Activated B cell treated with CpG ODN at 0.5 μM for 24 hours (primary cell): ENCODE measurements at regions not wholly inside any gene's neighbourhood (a gene's known extent, or its start where the extent isn't known, plus 50 kb on each side); places are given as distances from the start of the nearest gene placed in this dataset.

Experiments used
- ATAC-seq: fragments of 200-7000 bp; cut with Tn5 transposase; one replicate; pipeline ENCODE4 v1.10.0; 2021; ENCODE audit warnings: low read depth, mild to moderate bottlenecking, moderate library complexity
- CTCF ChIA-PET: fragments of 350-600 bp; sonication (Branson Sonifier 250); formaldehyde crosslinking; loops from one replicate; lab custom pipeline; 2021; ENCODE audit warnings: antibody characterized with exemption; lab: Charles Lee
- POLR2A ChIA-PET: fragments of 350-600 bp; sonication (Branson Sonifier 250); formaldehyde crosslinking; loops from one replicate; lab custom pipeline; 2021; ENCODE audit warnings: antibody characterized with exemption; lab: Charles Lee
- DNase-seq: peaks from one replicate; pipeline ENCODE4 v3.0.0; 2022
- H3K27ac Mint-ChIP-seq: one replicate; pipeline ENCODE4 v1.8.0; 2020; ENCODE audit warnings: mixed read lengths
- H3K27me3 Mint-ChIP-seq: one replicate; pipeline ENCODE4 v1.8.0; 2021; ENCODE audit warnings: mixed read lengths
- H3K36me3 Mint-ChIP-seq: one replicate; pipeline ENCODE4 v1.8.0; 2021; ENCODE audit warnings: low read depth, mixed read lengths
- H3K4me1 Mint-ChIP-seq: one replicate; pipeline ENCODE4 v1.8.0; 2021; ENCODE audit warnings: mixed read lengths
- H3K4me3 Mint-ChIP-seq: one replicate; pipeline ENCODE4 v1.8.0; 2020; ENCODE audit warnings: mild to moderate bottlenecking, mixed read lengths
- H3K9me3 Mint-ChIP-seq: one replicate; pipeline ENCODE4 v1.8.0; 2020; ENCODE audit warnings: mixed read lengths
- CTCF ChIP-seq: fragments of 200-600 bp; IDR thresholded peaks from one replicate; pipeline ENCODE4 v1.8.0; 2022; ENCODE audit warnings: antibody characterized with exemption, mild to moderate bottlenecking
- intact Hi-C: fragments of 100-400 bp; cut with micrococcal nuclease; formaldehyde crosslinking; loops from one replicate; pipeline ENCODE4 v1.15.1; 2024

- CTCF ChIA-PET: no interaction called here
- H3K27ac Mint-ChIP-seq: no peak overlapping the region
- no peaks in the 10 kb centered on the region for H3K4me1 Mint-ChIP-seq
- POLR2A ChIA-PET: no interaction called here
- H3K36me3 Mint-ChIP-seq: no peaks in the 10 kb centered on the region
- DNase-seq: no peak
- TF ChIP-seq CTCF: no peak
- H3K9me3 Mint-ChIP-seq: no peaks in the 10 kb centered on the region
- ATAC-seq: no peak
- peaks cover 20% of the 10 kb centered on the region for H3K27me3 Mint-ChIP-seq
- intact Hi-C loops: no loop called here
- H3K4me3 Mint-ChIP-seq: no peak overlapping the region
These were observed 83.2 kb upstream of the EIF5 start for GRCh38 chr14:103250874-103251273.

GRCh38 chr14:103255555-103255954 is 78.5 kb upstream of the EIF5 start:
- H3K9me3 Mint-ChIP-seq: no peaks in the 10 kb centered on the region
- no peak overlapping the region for H3K4me3 Mint-ChIP-seq
- TF ChIP-seq CTCF: no peak
- ATAC-seq (no peak), DNase-seq (no peak)
- H3K36me3 Mint-ChIP-seq: no peaks in the 10 kb centered on the region
- ChIA-PET CTCF (no interaction called here), POLR2A (no interaction called here)
- intact Hi-C loops: no loop called here
- H3K27ac Mint-ChIP-seq: no peak overlapping the region
- peaks cover 6% of the 10 kb centered on the region for H3K4me1 Mint-ChIP-seq
- peaks cover 12% of the 10 kb centered on the region for H3K27me3 Mint-ChIP-seq

GRCh38 chr14:103256406-103256805 is 77.6 kb upstream of the EIF5 start:
- ChIA-PET POLR2A (interaction anchor here (0.6 kb wide), 1 partner anchor 635 kb away, joined by 4 read pairs; no protein-coding TSS in a partner anchor), CTCF (no interaction called here)
- DNase-seq (no peak), ATAC-seq (no peak)
- Mint-ChIP-seq H3K36me3 (no peaks in the 10 kb centered on the region), H3K4me3 (no peak overlapping the region), H3K4me1 (peaks cover 12% of the 10 kb centered on the region), H3K9me3 (no peaks in the 10 kb centered on the region), H3K27ac (no peak overlapping the region), H3K27me3 (peaks cover 5% of the 10 kb centered on the region)
- intact Hi-C loops: no loop called here
- no peak for TF ChIP-seq CTCF

GRCh38 chr14:103257211-103257962 is 76.7 kb upstream of the EIF5 start:
- TF ChIP-seq CTCF: no peak
- H3K4me1 Mint-ChIP-seq: peaks cover 12% of the 10 kb centered on the region
- H3K27ac Mint-ChIP-seq: no peak overlapping the region
- DNase-seq (no peak), ATAC-seq (no peak)
- ChIA-PET CTCF (no interaction called here), POLR2A (interaction anchor here (0.9 kb wide), 1 partner anchor 23 kb away, joined by 3 read pairs; no protein-coding TSS in a partner anchor)
- intact Hi-C loops: no loop called here
- H3K36me3 Mint-ChIP-seq: no peaks in the 10 kb centered on the region
- H3K9me3 Mint-ChIP-seq: no peaks in the 10 kb centered on the region
- no peak overlapping the region for H3K4me3 Mint-ChIP-seq
- peaks cover 6% of the 10 kb centered on the region for H3K27me3 Mint-ChIP-seq

GRCh38 chr14:103258211-103258610 is 75.8 kb upstream of the EIF5 start:
- TF ChIP-seq CTCF: no peak
- ATAC-seq (no peak), DNase-seq (no peak)
- Mint-ChIP-seq H3K4me3 (no peak overlapping the region), H3K27ac (no peak overlapping the region), H3K36me3 (no peaks in the 10 kb centered on the region), H3K9me3 (no peaks in the 10 kb centered on the region), H3K27me3 (peaks cover 10% of the 10 kb centered on the region), H3K4me1 (peaks cover 12% of the 10 kb centered on the region)
- CTCF ChIA-PET: no interaction called here
- POLR2A ChIA-PET: no interaction called here
- intact Hi-C loops: no loop called here
